Choroid plexus epithelial cell (primary cell): ENCODE measurements at regions not wholly inside any gene's neighbourhood (a gene's known extent, or its start where the extent isn't known, plus 50 kb on each side); places are given as distances from the start of the nearest gene placed in this dataset.

Source experiments
- DNase-seq: peaks from one replicate; pipeline ENCODE4 v3.0.0-alpha.2; 2010; ENCODE audit warnings: low read depth
- H3K4me3 ChIP-seq: 2 replicates; pipeline ENCODE4 v1.5.1; 2011; ENCODE audit warnings: low read depth, mild to moderate bottlenecking, control low read depth, low read length, moderate library complexity
- TF ChIP-seq, protein P1 (sequence below): conservative IDR thresholded peaks from 2 replicates; pipeline ENCODE4 v1.5.1; 2011; ENCODE audit warnings: low read depth, mild to moderate bottlenecking, control low read depth, inconsistent platforms, low read length, moderate library complexity

- TF ChIP-seq, protein P1, sequence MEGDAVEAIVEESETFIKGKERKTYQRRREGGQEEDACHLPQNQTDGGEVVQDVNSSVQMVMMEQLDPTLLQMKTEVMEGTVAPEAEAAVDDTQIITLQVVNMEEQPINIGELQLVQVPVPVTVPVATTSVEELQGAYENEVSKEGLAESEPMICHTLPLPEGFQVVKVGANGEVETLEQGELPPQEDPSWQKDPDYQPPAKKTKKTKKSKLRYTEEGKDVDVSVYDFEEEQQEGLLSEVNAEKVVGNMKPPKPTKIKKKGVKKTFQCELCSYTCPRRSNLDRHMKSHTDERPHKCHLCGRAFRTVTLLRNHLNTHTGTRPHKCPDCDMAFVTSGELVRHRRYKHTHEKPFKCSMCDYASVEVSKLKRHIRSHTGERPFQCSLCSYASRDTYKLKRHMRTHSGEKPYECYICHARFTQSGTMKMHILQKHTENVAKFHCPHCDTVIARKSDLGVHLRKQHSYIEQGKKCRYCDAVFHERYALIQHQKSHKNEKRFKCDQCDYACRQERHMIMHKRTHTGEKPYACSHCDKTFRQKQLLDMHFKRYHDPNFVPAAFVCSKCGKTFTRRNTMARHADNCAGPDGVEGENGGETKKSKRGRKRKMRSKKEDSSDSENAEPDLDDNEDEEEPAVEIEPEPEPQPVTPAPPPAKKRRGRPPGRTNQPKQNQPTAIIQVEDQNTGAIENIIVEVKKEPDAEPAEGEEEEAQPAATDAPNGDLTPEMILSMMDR = no peak
- no peak overlapping the region for H3K4me3 ChIP-seq
- no peak for DNase-seq
Measured at GRCh38 chr22:22704156-22704946, 59.9 kb downstream of the GGTLC2 start.

DNA sequence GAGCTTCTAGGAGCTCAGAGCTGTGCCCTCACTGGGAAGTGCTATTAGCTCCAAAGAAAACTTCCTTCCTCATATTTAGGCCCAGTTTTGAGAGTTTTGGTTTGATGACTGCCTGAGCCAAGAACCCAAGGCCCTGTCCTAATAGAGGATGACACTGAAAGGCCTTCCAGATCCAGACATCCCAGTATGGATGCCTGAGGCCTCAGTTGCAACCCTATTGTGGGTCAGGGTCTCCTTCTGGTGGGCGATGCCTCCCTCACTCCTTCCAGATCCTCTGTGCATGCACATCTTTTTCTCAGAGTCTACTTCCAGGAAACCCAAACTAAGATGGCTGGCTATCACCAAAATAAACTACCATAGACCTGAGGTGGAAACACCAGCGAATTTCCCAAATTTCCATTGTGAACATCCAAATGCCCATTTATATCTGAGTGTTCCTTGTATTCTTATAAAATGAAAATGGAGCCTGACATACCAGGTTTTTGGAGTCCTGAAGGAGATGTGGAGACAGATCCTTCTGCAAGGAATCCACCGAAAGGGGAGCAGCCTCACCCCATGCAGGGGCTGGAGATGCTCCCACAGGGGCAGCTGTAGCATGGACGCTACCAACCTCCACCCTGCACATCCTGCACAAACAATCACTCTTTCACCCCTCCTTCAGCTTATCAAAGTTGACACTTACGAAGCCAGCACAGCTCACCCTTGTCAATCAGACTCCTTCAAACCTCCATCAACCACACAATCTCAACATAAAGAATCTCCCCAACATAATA is 61.1 kb downstream of the GGTLC2 start:
- H3K4me3 ChIP-seq = no peak overlapping the region
- TF ChIP-seq, protein P1 = no peak
- DNase-seq = no peak

GRCh38 chr22:22706253-22706915 is 62.0 kb downstream of the GGTLC2 start:
- TF ChIP-seq, protein P1 = no peak
- no peak overlapping the region for H3K4me3 ChIP-seq
- DNase-seq = no peak

- H3K4me3 ChIP-seq = no peak overlapping the region
- DNase-seq = peak; percentile 30
- TF ChIP-seq, protein P1 = peak; percentile 57
Measured at GRCh38 chr22:22709719-22710445, 65.5 kb downstream of the GGTLC2 start.

DNA sequence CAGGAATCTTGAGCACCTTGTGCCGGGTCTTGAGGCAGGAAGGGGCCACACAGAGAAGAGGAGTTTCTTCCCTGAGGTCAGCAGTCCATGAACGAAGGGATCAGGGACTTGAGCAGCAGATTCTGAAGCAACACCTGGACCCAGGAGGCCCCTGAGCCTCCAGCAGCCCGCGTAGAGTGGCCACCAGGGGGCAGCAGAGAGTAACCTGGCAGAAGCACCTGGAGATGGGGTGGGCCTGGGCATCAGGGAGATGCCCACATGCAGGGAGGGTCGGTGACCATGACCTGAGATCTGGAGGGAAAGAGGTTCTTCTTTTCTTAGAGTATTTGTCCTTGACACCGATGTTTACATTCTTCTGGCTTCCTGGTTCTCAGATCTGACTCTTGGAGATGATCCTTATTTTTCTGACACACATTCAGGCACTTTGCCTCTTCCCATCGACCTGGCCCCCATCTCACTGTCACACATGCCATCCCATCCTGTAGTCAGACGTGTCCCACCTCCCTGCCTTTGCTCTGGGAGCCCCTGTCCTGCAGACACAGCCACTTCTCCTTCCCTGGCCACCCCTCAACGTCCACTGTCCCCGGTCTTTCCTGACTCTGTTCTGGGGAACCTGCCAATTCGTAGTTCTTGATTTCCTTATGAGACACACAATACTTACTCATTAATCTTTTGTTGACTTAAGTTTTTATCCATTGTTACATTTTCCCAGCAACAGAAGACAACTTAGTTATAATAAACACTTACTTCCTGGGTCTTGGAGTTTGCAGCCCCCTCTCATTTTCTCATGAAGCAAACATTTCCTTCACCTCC is 66.5 kb downstream of the GGTLC2 start:
- TF ChIP-seq, protein P1 = peak; percentile 96
- peak; percentile 55 for DNase-seq
- H3K4me3 ChIP-seq = no peak overlapping the region

DNA sequence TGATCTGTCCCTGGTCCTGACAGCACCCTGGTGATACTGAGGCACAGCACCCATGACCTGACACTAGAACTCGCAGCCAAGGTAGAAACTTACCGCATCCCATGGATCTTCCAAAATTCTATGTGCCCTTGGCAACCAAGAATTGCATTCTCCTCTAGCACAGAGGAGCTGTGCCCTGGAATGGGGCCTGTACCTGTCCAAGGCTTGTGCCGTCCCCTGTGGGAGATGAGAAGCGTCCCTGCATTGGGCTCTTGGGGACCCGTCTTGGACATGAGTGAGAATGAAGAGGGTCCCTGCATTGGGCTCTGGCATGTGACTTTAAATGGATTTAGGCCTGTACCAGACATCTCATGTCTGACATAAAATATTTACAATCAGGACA is 67.1 kb downstream of the GGTLC2 start:
- TF ChIP-seq, protein P1 = no peak

More for the DNA sequence above, 67.1 kb downstream of the GGTLC2 start:
- DNase-seq = no peak
- no peak overlapping the region for H3K4me3 ChIP-seq
